Left cardiac atrium (tissue), 4 donors: ENCODE measurements at regions not wholly inside any gene's neighbourhood (a gene's known extent, or its start where the extent isn't known, plus 50 kb on each side); places are given as distances from the start of the nearest gene placed in this dataset.
A peak's percentile ranks its signal among the peaks of the same experiment; 100 is the strongest.
"Not testable (repeated sequence)": the region's sequence is repeated elsewhere in the genome, so short reads cannot be mapped to it uniquely, and the experiment has no call there.

Experiments
- ATAC-seq, 2 donors: fragments of 200-7000 bp; cut with Tn5 transposase; one replicate each; pipeline ENCODE4 v1.9.1; 2020; ENCODE audit warnings: mild to moderate bottlenecking in 2 of 2, moderate library complexity in 2 of 2
- DNase-seq: peaks from one replicate; pipeline ENCODE4 v3.0.0-alpha.2; 2020
- intact Hi-C, 2 donors: fragments of 100-400 bp; cut with DNase I; formaldehyde crosslinking; loops; one replicate each; pipeline versions ENCODE4 v1.14.1 to v1.15.1; 2022 to 2023
- donor health status: DM: no; HTN: yes; CAD: no.
- donor health status: DM: no; HTN: yes; CAD: no; lungs with severe emphysema.
- donor health status: DM: yes; HTN: yes; CAD: no.
- donor health status: Dilated cardiomyopathy.

DNA sequence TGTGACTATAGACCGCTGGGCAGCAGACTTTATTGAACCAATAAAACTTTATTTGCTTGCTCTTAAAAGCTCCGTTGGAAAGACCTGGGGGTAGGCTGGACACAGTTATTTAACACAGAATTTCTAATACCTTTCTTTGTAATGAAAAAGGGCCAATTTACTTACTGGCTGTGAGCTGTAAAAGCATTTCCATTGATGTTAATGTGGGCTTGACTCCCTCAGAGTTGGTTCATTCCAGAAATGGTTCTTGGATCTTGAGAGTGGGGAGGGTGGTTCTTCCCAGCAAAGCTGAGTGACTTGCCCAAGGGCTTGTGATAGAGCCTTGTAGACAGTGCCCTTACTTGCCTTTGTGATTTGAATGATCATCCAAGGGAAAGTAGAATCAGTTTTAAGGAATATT, 100.6 kb downstream of the SOX4 start:
- ATAC-seq: no peak
- DNase-seq: no peak
- intact Hi-C loops: no loop called here

DNA sequence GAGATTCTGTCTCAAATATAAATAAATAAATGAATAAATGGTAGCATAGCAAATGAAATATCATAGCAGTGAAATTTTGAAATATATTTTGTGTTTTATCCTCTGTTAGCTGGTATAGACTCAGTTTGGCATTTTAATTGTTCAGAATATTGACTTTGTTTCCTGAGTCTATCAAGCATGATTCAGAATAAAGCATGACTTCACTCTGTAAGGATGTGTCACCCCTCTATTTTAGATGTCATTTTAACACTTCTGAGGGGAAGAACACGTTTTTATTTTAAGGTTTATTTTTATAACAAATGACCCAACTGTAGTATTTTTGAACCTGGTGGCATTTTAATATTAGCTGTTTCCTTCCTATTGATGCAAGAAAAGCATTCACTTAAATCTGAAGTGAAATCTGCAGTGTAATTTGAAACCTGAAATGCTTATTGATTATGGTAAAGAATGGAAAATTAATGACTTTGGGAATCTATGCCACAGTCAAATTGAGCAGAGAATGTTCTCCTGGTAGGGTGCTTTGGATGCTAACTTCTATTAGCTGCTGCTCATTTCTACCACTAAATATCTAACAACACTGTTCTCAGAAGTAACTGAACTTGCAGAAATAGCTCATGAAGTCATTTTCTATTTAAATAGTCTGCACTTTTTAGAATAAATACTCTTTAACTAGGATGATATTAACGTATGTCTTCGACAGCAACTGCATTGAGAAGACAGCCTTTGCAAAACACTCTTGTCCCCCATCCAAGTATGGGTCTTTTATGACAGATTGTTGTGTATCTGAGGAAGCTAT, 114.2 kb downstream of the SOX4 start:
- intact Hi-C loops: no loop called here
- ATAC-seq (no peak), DNase-seq (no peak)

DNA sequence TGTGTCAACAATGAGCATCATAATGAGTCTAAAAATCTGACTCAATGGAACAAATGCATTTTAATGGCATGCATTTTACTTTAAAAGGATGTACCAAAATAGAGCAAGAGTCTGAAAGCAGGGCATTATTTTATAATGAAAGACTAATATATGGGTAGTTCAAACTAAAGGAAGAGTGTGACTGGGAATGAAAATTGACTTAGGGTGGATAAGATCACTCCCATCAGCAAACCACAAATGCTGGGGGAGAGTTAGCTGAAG, 114.7 kb downstream of the SOX4 start:
- DNase-seq (no peak), ATAC-seq (no peak)
- intact Hi-C loops: no loop called here

DNA sequence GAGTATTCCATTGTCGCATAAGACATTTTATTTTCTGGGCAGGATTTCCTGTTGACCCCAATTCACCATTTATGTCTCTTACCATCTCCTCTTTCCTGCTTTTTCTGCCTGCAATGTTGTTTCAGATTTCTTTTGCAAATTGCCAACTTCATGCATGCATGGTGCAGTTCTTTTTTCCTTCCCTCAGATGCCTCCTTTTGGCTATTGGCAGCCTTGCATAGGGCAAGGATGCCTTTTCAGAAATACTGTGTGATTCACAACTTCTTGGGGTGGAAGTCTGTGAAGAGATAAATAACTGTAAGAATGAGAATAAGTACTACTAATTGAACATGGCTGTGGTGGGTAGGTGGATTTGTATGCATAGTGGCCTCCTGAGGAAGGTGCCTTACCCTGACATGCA, 116.7 kb downstream of the SOX4 start:
- intact Hi-C loops: no loop called here

DNA sequence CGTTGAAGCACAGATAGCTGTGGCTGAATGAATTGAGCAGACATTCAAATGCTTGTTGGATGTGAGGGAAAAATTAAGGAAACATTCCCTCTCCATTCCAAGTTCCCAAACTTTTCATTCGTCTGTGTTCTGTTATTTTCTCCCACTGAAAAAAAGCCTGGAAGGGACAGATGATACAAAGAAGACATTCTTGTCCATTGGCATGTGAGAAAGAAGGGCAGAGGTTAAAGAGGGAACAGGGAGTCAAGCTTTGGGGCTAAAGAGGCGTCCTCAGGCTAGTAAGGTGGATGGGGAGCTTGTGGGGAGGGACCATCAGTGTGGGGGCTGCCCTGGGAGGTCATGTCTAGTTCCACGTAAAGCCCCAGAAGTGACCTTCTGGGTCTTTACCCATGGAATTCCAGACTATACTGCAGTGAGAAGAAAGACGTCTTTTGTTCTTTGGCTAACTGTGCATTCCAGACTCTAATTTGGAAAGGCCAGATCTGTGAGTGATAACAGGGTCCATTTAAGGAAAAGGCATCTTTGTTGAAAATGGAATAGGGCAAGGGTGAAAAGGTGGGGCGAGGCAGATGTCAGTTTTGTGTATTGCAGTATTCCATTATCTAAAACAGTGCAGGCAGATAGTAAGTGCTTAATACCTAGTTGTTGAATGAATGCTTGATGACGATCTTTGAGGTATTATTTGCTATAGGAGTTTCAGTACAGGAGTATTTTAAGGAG, 117.5 kb downstream of the SOX4 start:
- intact Hi-C loops: no loop called here
- ATAC-seq (no peak), DNase-seq (no peak)

More for the DNA sequence above, 116.7 kb downstream of the SOX4 start:
- ATAC-seq (no peak), DNase-seq (no peak)

DNA sequence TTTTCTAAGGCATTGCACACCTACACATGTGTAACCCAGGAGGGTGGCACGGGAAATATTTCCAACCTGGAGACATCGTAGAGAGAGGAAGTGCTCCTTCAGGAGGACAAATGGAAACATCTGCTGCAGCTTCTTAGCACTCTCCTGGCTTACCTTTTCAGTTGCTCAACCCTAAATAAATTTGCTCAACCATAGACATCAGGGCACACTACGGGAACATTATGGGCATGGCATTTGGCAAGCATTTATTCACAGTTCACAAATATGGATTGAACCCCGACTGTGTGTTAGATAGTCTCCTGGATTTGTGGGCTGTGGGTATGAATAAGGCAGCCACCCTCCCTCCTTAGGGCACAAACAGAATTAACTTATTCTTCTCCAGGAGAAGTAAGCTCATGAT, 118.7 kb downstream of the SOX4 start:
- no peak for ATAC-seq
- intact Hi-C loops: no loop called here
- DNase-seq: no peak

DNA sequence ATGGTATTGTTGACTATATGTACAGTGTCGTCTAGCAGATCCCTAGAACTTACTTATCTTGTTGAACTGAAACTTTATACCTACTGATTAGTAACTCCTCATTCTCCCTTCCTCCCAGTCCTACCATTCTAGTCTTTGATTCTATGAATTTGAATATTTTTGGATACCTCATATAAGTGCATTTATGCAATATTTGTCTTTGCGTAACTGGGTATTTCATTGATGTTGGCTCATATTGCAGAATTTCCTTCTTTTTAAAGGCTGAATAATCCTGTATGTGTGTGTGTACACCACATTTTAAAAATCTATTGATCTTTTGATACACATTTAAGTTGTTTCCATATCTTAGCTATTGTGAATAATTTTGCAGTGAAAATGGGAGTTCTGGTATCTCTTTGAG, 119.9 kb downstream of the SOX4 start:
- intact Hi-C loops: no loop called here
- ATAC-seq (no peak), DNase-seq (no peak)

DNA sequence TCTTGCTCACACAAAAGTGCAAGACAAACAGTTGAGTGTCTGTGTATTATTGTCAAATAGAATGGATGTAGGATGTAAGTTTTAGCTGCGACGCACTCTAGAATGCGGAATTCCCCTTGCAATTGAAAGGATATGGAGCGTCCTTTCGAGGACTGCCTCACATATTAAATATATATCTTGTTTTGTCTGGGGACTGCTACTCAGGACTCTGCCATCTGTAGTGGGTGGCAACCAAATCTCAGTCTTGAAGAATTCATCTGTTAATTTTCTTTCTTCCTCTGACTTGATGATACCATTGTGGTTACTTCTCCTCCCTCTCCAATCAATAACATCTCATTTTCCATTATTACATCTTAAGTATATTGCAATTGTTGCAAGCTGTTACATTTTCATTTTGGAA, 121.6 kb downstream of the SOX4 start:
- intact Hi-C loops: no loop called here
- ATAC-seq: no peak
- DNase-seq: no peak

DNA sequence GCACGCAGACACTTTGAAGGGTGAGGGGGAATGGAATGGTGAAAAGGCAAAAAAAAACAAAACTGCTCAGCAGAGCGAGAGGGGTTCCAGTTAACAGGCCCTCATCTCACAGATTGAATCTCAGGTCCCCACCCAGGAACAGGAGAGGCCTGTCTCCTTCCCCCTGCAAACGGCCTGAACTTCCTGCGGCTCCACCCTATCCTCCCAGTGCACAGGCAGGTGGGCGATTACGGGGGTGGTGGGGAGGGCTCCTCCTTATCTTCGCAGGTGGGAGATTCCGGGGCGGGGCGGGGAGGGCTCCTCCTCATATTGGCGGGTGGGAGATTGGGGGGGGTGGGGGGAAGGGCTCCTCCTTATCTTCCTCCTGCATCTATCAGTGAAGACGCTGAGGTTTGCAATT, 129.0 kb downstream of the SOX4 start:
- no peak for DNase-seq
- no peak for ATAC-seq
- intact Hi-C loops: no loop called here

DNA sequence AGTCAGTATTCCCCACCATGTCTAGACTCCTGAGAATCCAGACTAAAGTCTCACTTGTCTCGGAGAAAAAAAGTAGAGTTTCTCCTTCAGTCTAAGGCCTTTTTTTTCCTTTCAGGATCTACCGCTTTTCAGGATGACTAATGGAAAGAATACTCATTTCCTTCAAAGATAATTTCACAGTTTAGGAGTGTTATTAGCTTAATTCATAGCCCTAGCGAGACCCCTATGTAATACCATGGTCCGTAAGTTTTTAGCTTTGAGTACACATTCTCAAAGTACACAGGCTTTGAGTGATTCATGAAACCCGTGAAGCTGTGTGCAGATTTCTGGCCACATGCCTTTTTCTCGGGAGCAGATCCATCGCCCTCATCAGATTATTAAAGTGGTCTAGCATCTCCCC, 133.1 kb downstream of the SOX4 start:
- DNase-seq: no peak

DNA sequence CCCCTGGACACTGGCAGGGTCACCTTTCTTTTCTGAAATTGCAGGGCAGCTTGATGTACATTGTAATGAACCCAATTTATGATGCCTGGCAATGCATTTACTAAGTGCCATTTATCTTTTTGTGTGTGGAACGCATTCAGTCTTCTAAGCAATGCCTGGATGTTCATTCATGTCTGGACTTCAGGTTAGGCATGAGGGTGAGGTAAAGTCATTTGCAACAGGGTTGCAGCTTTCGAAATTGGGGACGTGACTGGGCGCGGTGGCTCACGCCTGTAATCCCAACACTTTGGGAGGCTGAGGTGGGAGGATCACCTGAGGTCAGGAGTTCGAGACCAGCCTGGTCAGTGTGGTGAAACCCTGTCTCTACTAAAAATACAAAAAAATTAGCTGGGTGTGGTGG, 134.6 kb downstream of the SOX4 start:
- intact Hi-C loops: no loop called here
- no peak for ATAC-seq
- DNase-seq: no peak

More for the DNA sequence above, 133.1 kb downstream of the SOX4 start:
- intact Hi-C loops: no loop called here
- ATAC-seq: no peak

DNA sequence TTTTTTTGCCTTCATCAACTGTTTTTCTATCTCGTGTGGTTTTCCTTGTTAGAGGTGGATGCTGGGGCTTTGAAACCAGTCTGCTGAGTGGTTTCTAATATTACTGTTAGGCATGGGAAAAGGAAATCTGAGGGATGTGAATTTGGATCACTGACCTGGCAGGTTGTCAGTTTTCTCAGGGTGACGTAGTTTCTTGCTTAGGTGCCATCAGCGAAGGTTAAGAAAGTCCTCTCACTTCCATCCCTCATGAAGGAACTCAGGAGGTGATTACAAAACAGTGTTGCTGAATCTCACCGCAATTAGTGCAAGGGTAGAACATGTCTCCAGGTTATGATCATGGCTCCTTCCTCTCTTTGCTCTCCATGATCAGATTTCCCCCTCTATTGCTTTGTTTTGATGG, 135.9 kb downstream of the SOX4 start:
- no peak for DNase-seq
- no peak for ATAC-seq
- intact Hi-C loops: no loop called here

DNA sequence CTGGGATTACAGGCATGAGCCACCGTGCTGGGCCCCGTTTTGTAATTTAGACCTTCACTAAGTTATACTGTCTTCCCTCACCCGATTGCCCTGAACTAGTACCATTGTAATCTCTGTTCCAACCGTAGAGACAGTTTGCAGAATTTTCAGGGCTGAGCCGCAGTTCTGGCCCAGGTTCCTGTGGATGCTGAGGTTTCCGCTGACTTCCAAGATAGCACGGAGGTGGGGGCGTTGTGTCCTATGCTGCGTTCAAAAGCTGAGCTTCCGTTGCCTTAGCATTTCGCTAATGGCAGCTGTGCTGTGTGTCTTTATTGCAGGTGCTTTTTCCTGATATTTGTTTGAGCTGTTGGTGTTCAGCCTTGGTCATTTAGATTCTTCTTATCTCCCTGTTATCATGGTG, 137.0 kb downstream of the SOX4 start:
- DNase-seq (no peak), ATAC-seq (no peak)
- intact Hi-C loops: no loop called here

DNA sequence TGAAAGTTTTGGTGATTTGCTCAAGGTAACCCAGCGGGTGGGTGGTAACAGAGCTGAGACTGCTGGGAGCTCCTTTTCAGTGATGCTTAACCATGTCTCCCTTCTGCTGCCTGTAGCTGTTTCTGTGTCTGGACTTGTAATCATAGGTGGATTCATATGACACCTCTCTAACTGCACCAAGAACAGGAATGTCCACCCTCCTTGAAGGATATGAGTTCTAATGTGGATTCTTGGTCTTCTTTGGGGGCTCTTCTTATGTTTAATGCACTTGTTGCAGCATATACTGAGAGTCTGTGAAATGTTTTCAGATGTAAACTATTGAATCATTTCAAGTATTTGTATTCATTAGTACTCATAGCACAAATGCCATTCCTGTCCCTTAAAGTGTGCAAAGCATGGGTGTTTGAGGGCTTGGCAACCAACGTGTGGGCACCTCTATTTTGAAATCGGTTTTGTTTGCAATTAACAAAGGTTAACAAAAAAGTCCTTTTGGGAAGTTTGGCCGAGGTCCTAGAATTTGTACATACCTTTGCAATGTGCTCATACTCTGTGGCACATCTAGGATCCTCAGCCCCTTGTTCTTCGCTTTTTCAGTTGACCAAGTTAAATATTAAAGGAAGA, 138.0 kb downstream of the SOX4 start:
- intact Hi-C loops: no loop called here
- peak in 1 of 2 donors; percentile 43 for ATAC-seq
- no peak for DNase-seq

DNA sequence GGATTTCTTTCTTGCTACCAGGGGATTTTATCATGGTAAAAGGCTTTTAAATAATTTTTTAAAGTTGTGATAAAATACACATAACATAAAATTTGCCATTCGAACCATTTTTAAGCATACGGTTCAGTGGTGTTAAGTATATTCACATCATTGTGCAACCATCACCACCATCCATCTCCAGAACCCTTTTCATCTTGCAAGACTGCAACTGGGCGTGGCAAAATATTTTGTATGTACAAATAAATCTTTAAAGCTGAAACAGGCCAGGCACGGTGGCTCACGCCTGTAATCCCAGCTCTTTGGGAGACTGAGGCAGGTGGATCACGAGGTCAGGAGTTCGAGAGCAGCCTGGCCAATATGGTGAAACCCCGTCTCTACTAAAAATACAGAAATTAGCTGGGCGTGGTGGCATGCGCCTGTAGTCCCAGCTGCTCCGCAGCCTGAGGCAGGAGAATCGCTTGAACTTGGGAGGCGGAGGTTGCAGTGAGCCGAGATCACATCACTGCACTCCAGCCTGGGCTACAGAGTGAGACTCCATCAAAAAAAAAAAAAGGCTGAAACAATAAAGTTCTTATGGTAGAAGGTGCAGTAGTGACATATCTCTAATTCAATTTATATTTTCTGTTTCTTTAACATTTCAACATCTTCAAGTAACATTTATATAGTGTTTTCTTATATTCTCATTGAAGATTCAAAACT, 138.6 kb downstream of the SOX4 start:
- DNase-seq, ATAC-seq, intact Hi-C loops: not testable (repeated sequence)

DNA sequence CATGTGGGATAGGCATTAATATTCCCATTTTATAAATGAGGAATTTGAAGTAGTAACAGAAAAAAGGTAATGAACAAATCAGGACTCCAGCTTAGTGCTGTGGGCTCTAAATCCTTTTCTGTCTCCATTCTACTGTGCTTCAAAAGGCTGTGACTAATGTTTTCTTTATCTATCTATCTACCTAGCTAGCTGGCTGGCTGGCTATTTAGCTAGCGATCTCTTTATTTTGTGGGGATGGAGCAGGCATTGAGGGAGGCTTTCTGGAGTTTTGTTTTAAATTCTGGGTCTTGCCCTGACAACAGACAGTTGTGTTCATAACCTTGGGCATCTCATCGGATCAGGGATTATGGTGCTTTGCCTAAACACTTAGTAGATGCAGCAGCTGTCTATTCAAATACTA, 139.2 kb downstream of the SOX4 start:
- DNase-seq (no peak), ATAC-seq (no peak)

DNA sequence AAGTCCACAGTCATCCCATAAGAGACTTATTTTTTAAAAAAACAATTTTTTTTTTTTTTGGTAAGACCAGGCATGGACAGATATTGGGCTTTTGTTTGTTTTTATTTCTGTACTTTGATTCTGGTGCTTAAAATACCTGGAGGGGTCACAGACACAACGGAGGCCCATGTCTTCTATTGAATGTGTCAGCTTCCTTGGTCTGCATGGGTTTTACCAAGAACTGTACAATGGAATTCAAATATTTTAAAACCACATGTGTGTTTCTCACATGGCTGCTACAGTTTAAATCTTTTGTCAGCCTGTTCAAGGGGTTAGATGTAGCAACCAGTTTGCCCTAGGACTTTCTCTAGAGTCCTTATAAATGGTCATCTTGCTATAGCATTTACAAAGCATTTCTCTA, 139.8 kb downstream of the SOX4 start:
- no peak for ATAC-seq
- DNase-seq: no peak
- intact Hi-C loops: no loop called here

More for the DNA sequence above, 139.2 kb downstream of the SOX4 start:
- intact Hi-C loops: no loop called here

DNA sequence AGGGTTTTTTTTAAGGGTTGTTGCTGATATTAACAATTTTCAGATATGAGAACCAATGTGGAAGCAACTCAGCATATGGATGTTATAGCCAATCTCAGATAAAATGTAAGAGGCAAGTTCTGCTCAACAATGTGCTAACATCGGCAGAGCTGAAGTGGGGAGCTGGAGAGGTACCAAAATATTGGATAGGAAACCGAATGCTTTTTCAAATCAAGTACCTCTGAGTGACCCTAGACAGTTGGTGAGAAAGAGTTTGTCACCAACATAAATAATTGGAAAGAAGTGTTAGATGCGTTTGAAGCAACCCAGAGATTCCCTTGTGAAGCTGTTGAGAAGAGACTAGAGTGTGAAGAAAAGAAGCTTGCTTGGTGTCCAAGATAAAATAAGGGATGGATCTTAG, 140.7 kb downstream of the SOX4 start:
- ATAC-seq (no peak), DNase-seq (no peak)
- intact Hi-C loops: no loop called here

DNA sequence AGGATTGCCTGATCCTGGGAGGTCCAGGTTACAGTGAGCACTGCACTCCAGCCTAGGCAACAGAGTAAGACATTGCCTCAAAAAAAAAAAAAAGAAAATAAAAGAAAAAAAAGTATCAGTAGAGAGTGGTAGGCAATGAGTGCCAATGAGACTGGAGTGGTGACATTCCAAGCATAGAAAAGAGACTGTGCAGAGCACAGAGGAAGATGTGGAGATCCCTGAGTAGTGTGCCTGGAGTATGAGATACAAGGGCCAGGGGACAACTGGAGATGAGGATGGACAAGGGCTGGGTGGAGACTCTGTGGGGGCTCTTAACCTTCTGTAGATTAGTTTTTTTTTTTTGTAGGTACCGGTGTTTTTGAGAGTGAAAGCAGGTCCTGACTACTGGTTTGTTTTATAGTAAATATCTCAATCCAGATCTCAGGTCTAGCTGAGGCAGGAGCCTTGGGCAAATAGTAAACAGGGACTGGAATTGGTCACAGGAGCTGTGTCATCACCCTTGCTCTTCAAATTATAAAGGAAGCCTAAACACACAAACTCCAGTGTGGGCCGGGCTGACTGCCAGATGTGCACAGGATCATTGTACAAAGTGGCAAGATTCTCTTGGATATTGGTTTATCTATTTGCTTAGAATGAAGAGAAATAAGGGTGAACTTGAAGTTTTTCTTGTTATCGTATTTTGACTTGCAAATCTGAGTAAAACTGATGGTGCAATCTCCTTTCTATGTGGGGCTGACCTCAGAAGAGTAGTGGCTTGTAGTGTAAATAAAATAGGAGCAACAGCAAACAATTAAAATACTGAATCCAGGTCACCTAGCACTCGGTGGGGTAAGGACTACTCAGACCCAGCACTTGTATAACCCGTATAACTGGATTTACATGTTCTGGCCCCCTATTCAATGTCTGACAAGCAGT, 144.9 kb downstream of the SOX4 start:
- DNase-seq: no peak
- intact Hi-C loops: no loop called here
- no peak for ATAC-seq
